ENCODE measurements at regions not wholly inside any gene's neighbourhood (a gene's known extent, or its start where the extent isn't known, plus 50 kb on each side); places are given as distances from the start of the nearest gene placed in this dataset.

DNA sequence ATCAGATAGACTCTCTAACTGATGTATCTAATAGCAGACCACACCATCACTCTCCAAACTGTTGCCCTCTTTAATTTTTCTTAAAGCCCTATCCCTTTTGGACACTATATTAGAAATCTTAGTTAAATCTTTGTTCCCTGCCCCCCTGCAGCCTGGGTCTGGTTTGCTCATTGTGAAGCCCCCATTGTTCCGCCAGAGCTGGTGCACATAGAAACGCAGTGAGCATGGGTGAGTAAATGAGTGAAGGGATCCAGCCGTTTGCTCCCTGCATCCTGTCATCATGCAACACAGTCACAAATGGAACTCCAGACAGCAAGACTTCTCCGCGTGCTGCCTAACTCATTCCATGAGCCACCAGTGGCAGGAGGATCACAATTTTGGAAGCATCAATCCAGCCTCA, 402.5 kb downstream of the PREX1 start:
- Histone ChIP-seq H3K36me3 (ENCODE audit: insufficient read depth, low read length, poor library complexity, severe bottlenecking) (no peaks in the 10 kb centered on the region), H3K9me3 (ENCODE audit: low read depth, low read length, poor library complexity, severe bottlenecking) (no peaks in the 10 kb centered on the region), H3K27ac (ENCODE audit: low read depth, low read length, poor library complexity, severe bottlenecking) (no peak overlapping the region), H3K4me1 (ENCODE audit: insufficient read depth, low read length, poor library complexity, severe bottlenecking) (peaks cover 16% of the 10 kb centered on the region), H3K4me3 (ENCODE audit: low read depth, low read length, poor library complexity, severe bottlenecking) (no peak overlapping the region), H3K27me3 (replicated peaks; ENCODE audit: insufficient read depth, low read depth, low read length, poor library complexity) (no peaks in the 10 kb centered on the region)
- intact Hi-C loops (cut with micrococcal nuclease; ENCODE audit: unreplicated experiment): no loop called here
- ChIA-PET CTCF (no interaction called here), POLR2A (ENCODE audit: low non-redundant PET) (no interaction called here)
- DNase-seq (ENCODE audit: low spot score): no peak
- TF ChIP-seq, protein P1, sequence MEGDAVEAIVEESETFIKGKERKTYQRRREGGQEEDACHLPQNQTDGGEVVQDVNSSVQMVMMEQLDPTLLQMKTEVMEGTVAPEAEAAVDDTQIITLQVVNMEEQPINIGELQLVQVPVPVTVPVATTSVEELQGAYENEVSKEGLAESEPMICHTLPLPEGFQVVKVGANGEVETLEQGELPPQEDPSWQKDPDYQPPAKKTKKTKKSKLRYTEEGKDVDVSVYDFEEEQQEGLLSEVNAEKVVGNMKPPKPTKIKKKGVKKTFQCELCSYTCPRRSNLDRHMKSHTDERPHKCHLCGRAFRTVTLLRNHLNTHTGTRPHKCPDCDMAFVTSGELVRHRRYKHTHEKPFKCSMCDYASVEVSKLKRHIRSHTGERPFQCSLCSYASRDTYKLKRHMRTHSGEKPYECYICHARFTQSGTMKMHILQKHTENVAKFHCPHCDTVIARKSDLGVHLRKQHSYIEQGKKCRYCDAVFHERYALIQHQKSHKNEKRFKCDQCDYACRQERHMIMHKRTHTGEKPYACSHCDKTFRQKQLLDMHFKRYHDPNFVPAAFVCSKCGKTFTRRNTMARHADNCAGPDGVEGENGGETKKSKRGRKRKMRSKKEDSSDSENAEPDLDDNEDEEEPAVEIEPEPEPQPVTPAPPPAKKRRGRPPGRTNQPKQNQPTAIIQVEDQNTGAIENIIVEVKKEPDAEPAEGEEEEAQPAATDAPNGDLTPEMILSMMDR (conservative IDR thresholded peaks at IDR 0.05; ENCODE audit: low read depth, low read length): no peak
- no peak for TF ChIP-seq EZH2 (IDR thresholded peaks at IDR 0.05; ENCODE audit: borderline replicate concordance, low read depth, low read length, poor library complexity, severe bottlenecking)
- no TSS peak for BruUV-seq (replicated peaks)

DNA sequence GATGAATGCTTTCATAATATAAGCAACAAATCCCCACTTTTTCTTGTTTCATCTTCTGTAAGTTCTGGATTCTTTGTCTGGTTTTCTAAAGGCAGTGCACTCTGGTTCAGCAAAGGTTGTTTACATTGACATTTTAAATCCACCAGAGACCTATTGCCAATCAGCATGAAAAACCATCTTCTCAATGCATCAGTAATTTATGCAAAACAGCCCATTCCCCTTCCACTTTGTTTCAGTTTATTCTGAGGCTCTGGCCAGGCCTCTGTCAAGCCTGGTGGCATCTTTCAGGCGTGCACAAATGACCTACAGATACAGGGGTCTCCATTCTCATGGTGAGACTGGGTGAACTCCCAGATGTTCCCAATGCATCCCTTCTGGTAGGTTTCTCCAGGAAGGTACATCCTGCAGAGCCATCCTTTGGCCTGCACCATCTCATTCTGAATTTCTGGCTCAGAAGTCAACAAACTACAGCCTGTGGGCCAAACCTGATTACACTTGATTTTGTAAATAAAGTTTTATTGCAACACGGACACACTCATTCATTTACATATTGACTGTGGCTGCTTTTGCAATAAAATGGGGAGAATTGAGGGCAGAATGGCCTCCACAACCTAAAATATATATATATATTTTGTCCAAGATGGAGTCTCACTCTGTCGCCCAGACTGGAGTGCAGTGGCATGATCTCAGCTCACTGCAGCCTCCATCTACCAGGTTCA, 405.4 kb downstream of the PREX1 start:
- no TSS peak for BruUV-seq (replicated peaks)
- H3K9me3 ChIP-seq (ENCODE audit: low read depth, low read length, poor library complexity, severe bottlenecking): no peaks in the 10 kb centered on the region
- ChIA-PET POLR2A (ENCODE audit: low non-redundant PET) (no interaction called here), CTCF (no interaction called here)
- no peaks in the 10 kb centered on the region for H3K27me3 ChIP-seq (replicated peaks; ENCODE audit: insufficient read depth, low read depth, low read length, poor library complexity)
- DNase-seq (ENCODE audit: low spot score): no peak
- no peak for TF ChIP-seq EZH2 (IDR thresholded peaks at IDR 0.05; ENCODE audit: borderline replicate concordance, low read depth, low read length, poor library complexity, severe bottlenecking)
- TF ChIP-seq, protein P1 (conservative IDR thresholded peaks at IDR 0.05; ENCODE audit: low read depth, low read length): no peak
- peaks cover 16% of the 10 kb centered on the region for H3K4me1 ChIP-seq (ENCODE audit: insufficient read depth, low read length, poor library complexity, severe bottlenecking)
- no peak overlapping the region for H3K27ac ChIP-seq (ENCODE audit: low read depth, low read length, poor library complexity, severe bottlenecking)
- no peaks in the 10 kb centered on the region for H3K36me3 ChIP-seq (ENCODE audit: insufficient read depth, low read length, poor library complexity, severe bottlenecking)
- intact Hi-C loops (cut with micrococcal nuclease; ENCODE audit: unreplicated experiment): no loop called here
- no peak overlapping the region for H3K4me3 ChIP-seq (ENCODE audit: low read depth, low read length, poor library complexity, severe bottlenecking)

DNA sequence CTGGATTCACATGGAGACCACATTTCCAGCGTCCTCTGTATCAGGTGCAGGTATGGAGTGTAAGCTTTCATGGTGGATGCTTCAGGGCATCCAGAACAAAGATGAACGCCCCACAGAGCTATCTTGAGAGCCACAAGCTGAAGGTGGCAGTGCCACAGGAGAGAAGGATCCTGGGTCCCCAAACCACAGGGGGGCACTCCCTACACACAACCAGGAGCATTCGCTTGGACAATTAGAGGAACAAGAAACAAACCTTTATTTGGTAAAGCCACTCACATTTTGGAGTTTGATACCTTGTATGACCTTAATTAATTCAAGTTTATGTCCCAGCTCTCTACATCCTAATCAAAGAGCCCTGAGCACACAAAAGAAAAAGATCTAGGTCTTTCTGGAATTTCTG, 406.3 kb downstream of the PREX1 start:
- Histone ChIP-seq H3K36me3 (ENCODE audit: insufficient read depth, low read length, poor library complexity, severe bottlenecking) (no peaks in the 10 kb centered on the region), H3K27me3 (replicated peaks; ENCODE audit: insufficient read depth, low read depth, low read length, poor library complexity) (no peaks in the 10 kb centered on the region), H3K4me1 (ENCODE audit: insufficient read depth, low read length, poor library complexity, severe bottlenecking) (peaks cover 14% of the 10 kb centered on the region), H3K27ac (ENCODE audit: low read depth, low read length, poor library complexity, severe bottlenecking) (no peak overlapping the region), H3K9me3 (ENCODE audit: low read depth, low read length, poor library complexity, severe bottlenecking) (no peaks in the 10 kb centered on the region), H3K4me3 (ENCODE audit: low read depth, low read length, poor library complexity, severe bottlenecking) (no peak overlapping the region)
- POLR2A ChIA-PET (ENCODE audit: low non-redundant PET): no interaction called here
- TF ChIP-seq, protein P1 (conservative IDR thresholded peaks at IDR 0.05; ENCODE audit: low read depth, low read length): peak; percentile 40
- TF ChIP-seq EZH2 (IDR thresholded peaks at IDR 0.05; ENCODE audit: borderline replicate concordance, low read depth, low read length, poor library complexity, severe bottlenecking): no peak
- intact Hi-C loops (cut with micrococcal nuclease; ENCODE audit: unreplicated experiment): no loop called here
- no peak for DNase-seq (ENCODE audit: low spot score)
- BruUV-seq (replicated peaks): no TSS peak
- CTCF ChIA-PET: no interaction called here

Measured in A673 (cell line).